Fibroblast of skin of scalp (primary cell): ENCODE measurements at regions not wholly inside any gene's neighbourhood (a gene's known extent, or its start where the extent isn't known, plus 50 kb on each side); places are given as distances from the start of the nearest gene placed in this dataset.
A peak's percentile ranks its signal among the peaks of the same experiment; 100 is the strongest.

Experiments used
- DNase-seq: peaks from one replicate; pipeline ENCODE4 v3.0.0-alpha.2; 2013

DNA sequence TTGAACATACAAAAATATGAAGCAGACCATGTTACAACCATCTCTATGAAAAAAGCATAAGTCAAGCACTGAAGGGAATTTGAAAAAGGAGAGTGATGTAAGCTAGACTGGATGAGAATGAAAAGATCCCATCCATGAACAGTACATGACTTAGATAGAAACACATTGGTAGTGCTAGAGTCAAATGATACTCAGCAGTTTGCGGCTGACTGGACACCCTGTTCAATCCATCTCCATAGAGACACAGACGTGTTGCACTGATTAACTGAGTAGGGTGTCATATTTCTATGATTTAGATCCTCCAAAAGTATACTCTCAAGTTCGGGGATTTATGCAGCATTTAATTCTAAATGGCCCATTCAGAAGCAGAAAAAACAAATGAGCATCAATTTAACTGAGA lies 674.3 kb upstream of the NRXN1 start:
- no peak for DNase-seq

DNA sequence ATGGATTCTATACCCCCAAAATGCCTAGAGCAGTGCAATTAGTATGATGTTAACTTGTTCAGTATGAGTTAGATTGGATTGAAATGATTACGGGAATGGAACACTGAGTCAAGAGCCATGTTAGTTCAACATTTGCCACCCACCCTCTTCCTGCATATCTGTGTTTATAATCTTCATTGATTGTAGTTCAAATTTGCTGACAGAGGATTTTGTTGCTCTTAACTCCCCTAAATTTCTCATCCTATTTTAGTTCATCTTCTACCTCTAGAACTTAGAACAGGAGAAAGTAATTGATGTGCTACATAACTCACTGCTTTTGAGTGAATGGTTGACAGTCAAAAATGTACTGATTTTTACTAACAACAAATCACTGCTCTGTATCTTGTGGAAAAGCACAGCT lies 673.5 kb upstream of the NRXN1 start:
- no peak for DNase-seq

DNA sequence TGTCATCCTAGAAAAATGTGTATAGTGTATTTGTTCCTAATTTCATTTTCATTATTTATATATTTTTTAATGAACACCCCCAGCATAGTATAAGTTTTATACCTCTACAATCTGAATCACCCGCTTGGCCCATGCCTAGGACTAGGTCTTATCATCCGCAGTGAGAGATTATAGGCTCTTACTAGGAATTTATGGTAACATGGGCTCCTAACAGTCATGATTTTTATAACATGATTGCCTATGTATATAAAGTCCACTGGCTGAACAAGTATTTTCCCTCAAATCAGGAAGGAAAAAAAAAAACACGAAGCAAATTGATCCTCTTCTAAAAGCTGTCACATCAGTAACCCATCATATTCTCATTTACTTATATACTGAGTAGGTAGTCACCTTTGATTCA lies 666.1 kb upstream of the NRXN1 start:
- no peak for DNase-seq

DNA sequence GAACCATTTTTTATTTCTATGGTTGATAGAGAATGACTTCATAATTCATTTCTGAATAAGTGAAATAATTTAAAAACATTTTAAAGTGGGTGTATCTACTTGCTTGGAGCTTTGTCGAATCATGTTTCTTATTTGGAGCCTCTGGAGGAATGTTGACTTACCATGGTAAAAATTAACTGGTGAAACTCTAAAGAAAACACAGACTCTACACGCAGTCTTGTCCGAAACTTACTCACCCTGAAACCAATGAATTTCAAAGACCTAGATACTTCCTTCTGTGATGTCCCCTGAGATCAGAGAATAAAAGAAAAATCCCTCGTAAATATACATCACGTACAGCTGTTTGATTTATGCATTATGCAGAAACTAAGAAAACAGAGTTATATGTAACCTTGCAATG lies 665.2 kb upstream of the NRXN1 start:
- peak; percentile 63 for DNase-seq

DNA sequence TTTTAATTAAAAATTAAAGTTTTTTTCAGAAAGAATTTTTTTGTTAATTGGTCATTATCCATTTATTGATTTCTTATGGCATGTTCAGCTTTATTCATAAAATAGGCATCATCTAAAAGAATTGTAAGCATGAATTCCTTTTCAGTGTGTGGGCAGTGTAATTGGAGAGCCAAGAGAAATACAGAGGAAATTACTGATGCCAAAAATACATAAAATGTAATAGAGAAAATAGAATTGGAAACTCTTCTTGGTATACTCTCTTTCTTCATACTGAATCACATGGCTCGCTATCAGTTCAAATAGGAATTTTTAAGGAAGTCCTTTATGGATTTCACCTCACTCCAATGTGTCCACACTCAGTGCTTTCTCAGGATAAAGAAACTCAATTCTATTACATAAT lies 663.6 kb upstream of the NRXN1 start:
- DNase-seq = peak; percentile 71

DNA sequence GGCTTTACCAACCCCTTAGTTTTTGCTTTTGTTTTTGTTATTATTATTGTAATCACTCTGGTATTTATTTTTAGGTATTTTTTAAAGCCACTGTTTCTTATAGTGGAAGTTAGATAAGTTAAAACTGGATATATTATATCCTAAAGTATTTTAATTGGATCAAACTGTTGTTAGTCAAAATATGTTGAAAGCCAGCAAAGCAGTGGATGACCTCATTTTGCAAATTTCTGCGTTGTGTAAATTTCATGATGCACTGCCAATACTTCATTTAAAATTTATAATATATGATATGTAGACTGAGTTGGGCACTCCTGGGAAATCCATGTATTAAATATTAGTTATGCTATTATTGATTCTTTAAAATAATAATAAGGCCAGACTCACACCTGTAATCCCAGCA lies 661.7 kb upstream of the NRXN1 start:
- DNase-seq = peak; percentile 39

DNA sequence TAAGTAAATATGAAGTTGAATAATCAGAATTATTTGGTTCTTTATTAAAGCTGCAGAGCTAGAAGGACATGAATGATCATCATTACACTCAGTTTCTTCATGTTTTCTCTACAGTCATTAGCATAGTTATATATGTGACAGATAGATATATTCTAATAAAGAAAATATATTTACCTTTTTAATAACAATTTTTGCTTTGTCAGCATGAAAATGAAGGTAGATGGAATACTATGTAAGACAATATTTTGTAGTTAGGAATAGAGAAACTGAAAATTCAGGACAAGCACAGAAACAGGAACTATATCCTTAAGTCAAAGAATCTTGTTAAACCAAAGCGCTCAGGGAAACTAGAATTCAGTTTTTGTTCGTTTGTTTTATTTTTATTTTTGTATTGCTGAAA lies 649.9 kb upstream of the NRXN1 start:
- DNase-seq = no peak

DNA sequence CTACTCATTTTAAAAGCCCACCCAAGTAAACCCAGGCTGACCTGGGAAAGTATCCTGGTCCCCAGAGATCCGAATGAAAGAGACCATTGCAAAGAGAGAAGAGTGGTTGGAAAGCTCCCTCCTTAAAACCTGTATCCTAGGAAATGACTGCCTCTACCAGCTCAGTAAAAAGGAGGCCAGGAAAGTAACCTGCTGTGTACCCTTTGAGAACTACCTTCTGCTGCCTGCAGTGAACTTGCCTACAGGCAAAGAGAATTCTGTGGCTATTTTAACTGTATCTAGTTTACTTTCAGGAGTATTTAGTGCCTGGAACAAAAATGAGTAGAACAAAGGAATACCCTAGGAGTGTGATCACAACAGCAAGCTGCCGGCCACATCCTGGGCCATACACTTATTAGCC lies 641.7 kb upstream of the NRXN1 start:
- DNase-seq = no peak

DNA sequence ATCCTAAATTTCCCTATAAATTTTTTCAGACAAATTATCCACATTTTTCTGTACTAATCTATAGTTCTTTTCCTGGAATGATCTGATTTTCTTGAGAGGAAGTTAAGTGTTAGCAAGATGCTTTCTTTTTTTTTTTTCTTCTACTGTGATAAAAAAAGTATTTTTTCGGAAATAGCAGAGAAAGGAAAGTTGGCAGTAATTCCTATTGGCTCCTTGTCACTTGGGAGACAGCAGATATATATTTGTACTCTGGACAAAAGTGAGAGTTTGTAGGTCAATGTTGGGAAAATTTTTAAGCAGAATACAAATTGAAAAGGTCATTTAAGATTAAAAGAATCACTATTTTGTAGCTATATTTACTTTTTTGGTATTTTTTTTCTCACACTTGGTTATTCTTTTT lies 635.7 kb upstream of the NRXN1 start:
- no peak for DNase-seq

DNA sequence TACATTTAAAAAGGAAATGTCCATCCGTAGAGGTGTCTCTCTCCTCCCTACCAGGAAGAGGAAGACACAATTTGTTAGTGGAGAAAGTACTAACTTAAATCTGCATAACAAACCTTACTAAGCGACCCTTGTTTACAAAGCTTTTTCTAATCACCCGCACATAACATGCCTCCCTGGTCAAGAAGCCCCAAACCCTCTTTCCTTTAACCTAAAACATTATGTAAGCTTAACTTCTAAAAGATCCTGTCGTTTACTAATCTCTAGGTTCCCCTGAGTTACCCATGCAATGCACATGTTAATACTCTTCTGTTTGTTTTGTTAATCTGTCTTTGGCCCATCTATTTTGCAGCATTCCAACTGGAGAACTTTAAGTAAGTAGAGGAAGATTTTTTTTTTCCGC lies 630.3 kb upstream of the NRXN1 start:
- no peak for DNase-seq

DNA sequence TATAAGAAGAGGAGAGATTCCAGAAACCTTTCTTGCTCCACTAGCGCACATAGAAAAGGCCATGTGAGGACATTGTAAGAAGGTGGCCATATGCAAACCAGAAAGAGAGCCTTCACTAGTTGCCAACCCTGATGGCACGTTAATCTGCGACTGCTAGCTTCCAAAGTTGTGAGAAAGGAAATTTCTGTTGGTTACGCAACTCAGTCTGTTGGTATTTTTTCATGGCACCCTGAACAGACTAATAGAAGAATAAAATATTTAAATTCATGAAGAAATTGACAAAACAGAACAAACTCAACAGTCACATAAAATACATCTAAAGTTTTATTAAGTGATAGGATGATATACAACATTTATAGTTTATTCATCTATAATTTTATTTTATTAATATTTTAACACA lies 625.9 kb upstream of the NRXN1 start:
- DNase-seq = no peak

DNA sequence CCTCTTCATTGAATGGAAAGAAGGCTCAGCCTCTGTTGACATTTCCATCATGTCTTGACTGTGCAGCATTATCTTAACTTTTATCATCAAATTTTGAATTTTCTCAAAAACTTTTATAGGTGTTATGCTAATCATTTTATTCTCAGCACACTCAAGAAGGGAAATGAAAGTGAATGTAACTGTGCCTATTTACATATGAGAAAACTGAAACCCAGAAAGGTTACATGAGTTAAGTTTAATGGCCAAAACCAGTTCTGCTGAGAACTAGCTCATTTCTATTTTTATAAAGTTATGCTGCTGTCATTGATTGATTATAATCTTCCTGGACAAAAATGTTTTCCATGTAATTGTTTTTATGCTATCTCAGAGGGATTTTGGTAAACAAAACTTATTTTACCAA lies 618.8 kb upstream of the NRXN1 start:
- no peak for DNase-seq

DNA sequence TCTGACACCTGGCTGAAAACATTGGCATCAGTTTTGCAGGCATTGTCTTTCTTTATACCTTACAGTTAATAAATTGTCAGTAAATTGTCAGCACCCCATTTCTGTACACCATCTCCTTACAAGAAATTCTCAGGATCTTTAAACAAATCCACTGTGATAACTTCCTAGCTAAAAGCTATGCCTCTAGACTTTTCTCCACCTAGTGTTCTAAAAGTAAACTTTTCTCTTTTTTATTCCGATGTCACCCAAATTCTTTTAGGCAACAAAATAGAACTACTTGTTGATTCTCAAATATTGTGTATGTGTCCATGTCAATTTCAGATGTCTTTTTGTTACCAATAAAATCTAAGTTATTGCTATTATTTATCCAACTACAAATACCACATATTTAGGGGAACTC lies 617.4 kb upstream of the NRXN1 start:
- no peak for DNase-seq

DNA sequence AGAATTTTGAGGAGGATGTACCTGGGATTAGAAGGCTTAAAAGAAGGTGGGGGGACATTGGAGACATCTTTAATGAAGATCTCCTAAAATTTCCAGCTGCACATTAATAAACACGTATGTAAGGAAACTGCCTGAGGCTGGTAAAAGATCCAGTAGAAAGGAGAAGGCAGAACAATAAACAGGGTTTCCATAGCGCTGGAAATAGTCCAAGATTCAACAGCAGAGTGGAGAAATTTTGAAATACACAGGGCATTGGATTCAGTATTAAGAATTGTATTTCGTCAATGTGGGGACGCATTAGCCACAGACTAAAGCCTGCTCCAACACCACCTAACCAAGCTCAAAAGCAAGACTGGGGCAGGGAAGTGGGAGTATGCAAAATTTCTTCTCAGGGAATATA lies 606.9 kb upstream of the NRXN1 start:
- DNase-seq = no peak

DNA sequence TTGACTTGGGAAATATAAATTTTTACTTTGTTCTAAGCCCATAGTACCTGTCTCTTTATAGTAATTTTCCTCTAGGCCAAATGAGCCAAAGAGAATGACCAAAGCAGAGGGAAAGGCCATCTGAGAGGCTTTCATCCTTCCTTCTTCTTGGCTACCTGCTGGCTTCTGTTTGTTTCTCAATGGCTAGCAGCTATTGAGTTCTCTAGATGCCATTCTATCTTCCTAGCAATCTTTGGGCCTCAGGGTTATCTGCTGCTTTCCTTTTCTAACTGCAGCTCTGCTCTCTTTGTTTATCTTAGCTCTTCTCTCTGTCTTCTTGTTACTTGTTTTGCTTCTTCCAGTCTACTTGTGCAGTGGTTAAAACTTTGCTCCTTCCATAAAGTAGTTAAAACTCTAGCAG lies 601.1 kb upstream of the NRXN1 start:
- DNase-seq = no peak

DNA sequence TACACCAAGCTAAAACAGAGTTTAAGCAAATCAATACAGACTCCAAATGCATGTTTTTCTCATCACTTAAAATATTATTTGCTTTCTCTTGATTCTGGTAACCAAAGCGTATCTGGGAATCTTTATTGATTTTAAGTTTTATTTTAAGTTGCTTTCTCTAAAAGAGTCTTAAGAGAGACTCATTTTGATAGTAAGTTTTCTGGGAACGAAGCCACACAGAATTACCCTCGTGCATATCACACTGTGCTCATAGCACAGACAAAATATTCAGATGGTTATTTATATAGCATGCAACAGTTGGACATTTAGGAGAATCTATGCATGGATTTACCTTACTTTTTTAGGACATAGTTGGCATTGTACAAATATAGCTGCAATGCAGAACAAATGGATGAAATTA lies 597.5 kb upstream of the NRXN1 start:
- DNase-seq = no peak

DNA sequence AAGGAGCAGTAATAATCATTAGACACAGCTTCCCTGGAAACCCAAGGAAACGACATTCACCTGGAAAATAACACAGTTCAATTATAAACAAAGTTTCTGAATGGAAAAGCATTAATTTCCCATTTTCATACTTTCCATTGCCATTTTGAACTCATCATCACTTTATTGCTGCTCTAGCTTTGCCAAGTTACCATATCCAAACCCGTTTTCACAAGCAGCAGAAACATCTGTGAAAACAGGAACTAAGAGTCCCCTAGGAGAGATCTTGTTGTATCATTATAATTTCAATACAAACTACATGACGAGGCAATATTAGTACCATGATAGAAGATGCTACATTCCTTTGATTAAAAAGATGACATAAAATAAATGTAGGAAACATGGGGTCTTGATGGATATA lies 597.0 kb upstream of the NRXN1 start:
- DNase-seq = no peak

DNA sequence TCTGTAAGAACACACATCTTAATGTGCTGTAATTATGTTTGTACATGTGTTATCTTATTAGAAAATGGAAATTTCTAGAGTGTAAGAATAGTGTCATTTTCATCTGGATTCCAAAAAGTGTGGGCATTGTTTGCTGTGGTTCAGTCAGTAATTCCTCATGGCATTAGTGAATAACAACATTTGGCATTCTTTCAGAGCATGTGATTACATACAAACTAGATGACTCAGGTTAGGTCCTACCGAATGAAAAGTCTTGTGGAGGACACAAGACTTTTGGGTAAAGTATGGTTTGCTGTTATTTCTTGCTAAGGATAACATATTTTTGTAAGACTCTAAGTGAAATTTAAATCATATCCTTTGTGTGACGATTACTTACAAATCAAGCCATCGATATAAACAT lies 593.1 kb upstream of the NRXN1 start:
- peak; percentile 60 for DNase-seq

DNA sequence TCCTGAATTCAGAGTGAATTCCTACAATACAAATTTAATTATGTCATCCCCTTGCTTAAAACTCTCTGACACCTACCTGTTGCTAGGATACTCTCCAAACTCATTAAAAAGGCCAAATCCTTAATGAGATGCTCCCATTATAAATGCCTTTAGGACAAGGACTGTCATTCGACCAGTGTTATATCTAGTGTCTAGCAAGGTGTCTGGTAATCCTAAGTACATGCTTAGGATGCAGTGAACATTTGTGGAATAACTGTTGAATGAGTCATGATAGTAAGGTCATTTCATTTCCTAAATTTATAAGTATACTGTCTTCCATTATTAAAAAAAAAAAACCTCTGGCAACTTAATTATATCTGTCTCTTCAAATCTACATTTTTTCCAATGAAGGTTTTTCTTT lies 588.9 kb upstream of the NRXN1 start:
- peak; percentile 51 for DNase-seq

DNA sequence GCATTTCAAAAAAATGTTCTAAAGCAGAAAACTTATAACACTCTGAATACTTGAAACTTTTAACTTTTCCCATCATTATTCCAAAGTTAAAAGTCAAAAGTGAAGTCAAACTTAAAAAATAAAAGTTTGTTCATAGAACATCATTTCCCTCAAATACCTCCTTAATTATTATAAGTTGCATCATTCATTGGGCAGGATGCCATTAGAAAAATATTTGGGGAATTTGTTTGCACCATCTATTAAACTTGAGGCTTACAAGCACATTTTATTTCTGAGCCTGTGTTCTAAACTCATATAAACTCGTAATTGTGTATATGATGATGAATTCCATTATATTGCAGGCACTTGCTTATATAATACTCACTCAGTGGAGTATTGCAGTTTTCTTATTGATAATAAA lies 588.0 kb upstream of the NRXN1 start:
- DNase-seq = peak; percentile 72

DNA sequence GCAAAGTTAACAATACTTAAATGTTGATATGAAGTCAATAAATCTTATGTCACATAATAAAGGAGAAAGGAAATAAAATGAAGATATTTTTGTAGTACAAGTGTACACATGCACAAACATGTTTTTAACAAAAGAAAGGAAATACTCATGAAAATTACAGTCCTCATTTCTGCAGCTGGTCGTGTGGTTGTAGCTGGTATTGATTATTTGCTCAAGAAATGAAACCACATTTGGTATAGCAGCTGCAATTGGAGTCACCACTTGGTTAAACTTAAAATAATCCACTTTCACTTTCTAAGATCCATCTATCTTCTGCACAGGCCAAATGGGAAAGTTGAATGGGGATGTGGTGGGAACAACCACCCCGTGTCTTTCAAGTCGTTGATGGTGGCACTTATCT lies 580.5 kb upstream of the NRXN1 start:
- DNase-seq = no peak

DNA sequence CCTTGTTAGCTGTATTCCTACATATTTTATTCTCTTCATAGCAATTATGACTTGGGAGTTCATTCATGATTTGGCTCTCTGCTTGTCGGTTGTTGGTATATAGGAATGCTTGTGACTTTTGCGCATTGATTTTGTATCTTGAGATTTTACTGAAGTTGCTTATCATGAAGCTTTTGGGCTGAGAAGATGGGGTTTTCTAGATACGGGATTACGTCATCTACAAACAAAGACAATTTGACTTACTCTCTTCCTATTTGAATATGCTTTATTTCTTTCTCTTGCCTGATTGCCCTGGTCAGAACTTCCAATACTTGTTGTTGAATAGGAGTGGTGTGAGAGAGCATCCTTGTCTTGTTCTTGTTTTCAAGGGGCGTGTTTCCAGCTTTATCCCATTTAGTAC lies 569.8 kb upstream of the NRXN1 start:
- no peak for DNase-seq

DNA sequence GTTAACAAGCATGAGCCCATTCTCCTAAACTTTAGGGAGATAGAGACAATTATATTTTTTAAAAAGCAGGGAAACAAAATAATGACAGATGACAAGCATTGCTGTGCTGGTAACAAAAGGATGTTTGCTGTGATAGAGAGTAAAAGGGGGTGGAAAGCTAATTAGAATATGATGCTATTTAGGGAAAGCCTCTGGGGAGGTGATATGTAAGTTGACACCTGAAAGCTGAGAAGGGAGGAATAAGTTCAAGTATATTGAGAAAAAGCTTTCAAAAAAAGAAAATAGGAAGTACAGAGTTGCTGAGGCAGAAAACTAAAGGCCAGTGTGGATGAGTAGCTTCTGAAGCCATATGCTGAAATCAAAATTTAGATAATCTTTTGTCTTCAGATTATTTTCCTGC lies 565.2 kb upstream of the NRXN1 start:
- no peak for DNase-seq

DNA sequence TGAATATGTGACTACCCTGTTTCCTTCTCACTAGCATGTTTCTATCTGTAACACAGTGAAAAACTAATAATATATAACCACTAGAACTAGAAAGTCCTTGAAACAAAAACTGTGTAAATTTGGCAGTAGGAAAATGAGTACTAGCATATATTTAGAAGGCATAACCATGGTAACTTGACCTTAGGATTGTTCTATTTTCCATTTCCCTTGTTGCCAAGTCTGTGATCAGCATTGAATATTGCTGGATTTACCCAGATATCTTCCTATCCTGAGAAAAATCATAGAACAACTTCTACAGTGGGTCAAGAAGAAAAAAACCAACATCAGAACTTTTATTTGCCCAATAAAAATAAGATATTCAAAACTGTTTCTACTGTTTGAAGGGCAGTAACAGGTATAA lies 563.9 kb upstream of the NRXN1 start:
- no peak for DNase-seq

DNA sequence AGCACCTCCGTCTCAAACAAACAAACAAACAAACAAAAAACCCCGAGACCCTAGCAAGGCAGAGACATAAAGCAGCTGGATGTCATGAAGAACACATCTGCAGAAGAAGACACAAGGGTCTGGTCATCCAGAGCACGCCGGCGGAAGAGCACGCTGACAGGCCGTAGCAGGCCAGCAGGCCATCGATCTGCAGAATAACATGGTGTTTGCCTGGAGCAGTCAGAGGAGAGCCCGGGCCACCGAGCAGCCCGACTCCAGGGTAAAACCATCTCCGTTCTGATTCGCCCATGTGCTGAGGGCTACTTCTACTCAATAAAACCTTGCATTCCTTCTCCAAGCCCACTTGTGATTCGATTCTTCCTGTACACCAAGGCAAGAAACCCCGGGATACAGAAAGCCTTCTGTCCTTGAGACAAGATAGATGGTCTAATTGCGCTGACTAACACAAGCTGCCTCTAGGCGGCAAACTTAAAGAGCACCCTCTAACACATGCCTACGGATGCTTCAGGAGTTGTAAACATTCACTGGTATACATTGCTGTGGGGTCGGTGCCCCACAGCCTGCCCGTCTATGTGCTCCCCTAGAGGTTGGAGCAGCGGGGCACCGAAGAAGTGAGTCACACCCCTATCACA lies 549.8 kb upstream of the NRXN1 start:
- DNase-seq = no peak

DNA sequence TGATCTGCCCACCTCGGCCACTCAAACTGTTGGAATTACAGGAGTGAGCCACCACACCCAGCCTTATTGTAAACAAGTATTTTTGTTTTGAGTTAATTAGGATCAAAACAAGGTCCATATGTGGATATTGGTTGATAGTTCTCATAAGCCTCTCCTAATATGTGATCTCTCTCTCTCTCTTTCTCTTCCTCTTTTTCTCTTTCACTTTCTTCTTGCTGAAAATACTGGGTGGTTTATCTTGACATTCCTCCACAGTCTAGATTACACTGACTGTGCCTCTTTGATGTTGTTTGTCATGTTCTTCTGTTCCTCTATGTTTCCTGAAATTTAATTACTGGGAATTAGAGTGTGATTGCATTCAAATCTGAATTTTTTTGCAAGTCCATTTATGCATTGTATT lies 547.5 kb upstream of the NRXN1 start:
- no peak for DNase-seq
